Fibroblast of the conjunctiva (primary cell): ENCODE measurements at regions not wholly inside any gene's neighbourhood (a gene's known extent, or its start where the extent isn't known, plus 50 kb on each side); places are given as distances from the start of the nearest gene placed in this dataset.

Experiments used
- DNase-seq: peaks from one replicate; pipeline ENCODE4 v3.0.0-alpha.2; 2010; ENCODE audit warnings: low read depth

DNA sequence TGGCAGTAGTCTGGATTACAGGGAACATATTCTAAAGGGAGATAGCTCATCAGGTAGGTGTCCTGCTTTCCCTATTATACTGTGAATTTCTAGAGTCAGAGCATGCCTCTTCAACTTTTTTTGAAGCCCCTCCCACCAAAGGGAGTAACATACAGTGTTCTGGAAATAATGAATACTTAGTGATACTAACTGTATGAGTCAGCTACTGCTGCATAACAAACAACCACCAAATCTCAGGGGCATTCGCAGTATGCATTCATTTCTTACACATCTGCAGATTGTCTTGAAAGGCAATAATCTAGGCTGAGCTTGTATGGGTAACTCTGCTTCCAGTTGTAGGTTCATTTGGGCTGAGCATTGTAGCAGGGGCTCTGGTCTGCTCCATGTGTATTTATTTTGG is 409.7 kb upstream of the SPRED2 start:
- no peak for DNase-seq

DNA sequence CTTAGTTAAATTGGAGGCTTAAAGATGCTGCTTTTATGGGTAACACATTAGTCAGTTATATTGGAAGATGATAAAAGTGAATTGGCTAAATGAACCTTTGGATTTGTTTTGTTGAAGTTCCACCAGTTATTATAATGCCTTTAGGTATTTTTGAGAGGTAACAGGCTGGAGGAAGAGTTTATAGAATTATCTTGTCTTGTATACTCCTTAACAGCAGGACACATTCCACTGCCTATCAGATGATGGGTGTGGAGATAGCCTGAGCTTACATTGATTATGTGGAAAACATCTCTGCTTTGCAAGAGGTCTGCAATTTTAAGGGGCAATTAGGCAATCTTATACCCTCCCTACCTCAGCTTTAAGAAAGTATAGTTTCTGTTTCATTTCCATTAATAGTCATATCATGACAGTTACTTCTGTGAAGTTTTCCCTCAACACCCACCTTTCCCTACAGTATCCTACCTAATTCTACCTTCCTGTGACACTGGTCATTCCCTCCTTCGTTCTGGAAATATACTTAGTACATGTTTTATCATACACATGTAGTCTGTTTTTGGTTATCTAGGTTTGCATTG is 403.7 kb upstream of the SPRED2 start:
- no peak for DNase-seq

DNA sequence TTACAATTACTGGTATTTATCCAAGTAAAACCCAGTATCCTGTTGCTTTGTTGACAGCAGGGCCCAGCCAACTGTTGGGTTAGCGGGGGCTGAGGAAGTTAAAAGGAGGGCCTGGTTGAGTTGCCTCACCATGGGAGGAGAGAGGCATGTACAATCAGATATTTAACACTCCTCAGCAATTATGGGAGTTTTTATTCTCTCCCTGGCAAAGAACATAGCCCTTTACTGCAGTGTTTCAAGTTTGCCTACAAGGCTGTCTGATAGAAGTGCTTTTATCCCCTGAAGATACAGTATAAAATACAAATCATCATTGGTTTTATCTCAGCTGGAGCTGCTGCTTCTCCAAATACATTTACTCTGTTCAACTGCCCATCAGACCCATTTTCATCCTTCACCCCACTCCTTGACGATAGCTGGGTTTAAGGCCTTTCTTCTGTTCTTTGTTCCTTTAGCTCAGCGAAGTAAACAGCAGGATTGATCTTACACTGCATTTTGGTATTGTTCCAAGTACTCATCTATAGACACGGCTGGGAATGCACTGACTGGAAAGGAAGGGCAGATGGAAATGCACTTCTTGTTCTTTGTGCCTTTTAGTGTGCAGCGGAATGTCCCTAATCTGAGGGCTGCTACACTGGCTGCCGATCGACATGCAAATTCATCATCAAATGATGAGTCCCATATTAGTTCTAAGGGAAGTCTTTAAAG is 402.5 kb upstream of the SPRED2 start:
- no peak for DNase-seq

DNA sequence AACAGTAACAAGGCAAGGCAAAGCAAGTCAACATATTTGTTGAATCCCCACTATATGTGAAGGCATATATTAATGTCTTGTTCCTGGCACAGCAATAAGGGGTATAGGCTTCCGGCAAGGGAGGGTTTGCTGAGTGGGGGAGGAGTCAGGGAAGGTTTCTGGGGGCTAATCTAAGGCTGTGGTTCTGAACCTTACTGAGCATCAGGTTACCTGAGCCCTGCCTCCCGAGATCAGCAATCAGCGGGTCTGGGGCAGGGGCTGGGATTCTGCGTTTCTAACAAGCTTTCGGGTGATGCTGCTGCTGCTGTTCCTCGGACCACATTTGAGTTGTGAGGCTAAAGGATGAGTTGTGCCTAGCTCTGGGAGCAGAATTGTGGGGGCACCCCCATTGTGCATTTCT is 401.7 kb upstream of the SPRED2 start:
- DNase-seq: no peak

DNA sequence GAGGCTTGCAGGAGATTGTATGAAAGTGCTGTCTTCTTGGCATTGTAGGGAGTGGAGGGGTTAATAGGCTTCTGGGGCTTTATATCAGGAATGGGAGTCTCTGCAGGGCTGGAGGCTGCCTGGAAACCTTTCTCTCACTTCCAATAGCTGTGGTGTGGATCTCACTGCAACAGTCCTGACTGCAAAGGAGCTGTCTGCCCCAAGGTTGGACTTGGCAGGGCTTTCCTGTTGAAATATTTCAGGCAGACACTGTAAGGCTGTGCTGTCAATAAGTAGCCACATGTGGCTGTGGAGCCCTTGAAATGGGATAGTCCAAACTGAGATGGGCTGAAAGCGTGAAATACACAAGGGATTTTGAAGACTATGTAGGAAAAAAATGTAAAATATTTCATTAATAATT is 399.1 kb upstream of the SPRED2 start:
- no peak for DNase-seq

- DNase-seq: no peak
These were observed 394.2 kb upstream of the SPRED2 start for GRCh38 chr2:65826567-65826966.

GRCh38 chr2:65823511-65823910 is 391.1 kb upstream of the SPRED2 start:
- DNase-seq: no peak

- DNase-seq: no peak
These were observed 388.1 kb upstream of the SPRED2 start for GRCh38 chr2:65820454-65820853.

DNA sequence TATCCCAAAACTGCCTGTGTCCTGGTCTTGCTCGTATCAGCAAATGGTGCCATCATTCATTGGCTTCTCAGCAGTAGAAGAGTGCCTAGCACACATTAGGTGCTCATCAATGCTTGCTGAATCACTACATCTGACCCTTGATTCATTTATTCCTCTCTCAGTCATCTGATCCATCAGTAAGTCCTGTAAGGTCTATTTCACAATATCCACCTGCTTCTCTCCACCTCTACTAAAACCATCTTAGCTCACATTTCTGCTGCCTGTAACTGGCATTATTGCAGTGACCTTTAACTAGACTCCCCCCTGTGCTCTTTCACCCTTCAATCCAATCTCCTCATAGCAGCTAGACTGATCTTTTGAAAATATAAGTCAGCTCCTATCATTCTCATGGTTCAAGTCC is 387.6 kb upstream of the SPRED2 start:
- DNase-seq: no peak

GRCh38 chr2:65818873-65819451 is 386.6 kb upstream of the SPRED2 start:
- no peak for DNase-seq

DNA sequence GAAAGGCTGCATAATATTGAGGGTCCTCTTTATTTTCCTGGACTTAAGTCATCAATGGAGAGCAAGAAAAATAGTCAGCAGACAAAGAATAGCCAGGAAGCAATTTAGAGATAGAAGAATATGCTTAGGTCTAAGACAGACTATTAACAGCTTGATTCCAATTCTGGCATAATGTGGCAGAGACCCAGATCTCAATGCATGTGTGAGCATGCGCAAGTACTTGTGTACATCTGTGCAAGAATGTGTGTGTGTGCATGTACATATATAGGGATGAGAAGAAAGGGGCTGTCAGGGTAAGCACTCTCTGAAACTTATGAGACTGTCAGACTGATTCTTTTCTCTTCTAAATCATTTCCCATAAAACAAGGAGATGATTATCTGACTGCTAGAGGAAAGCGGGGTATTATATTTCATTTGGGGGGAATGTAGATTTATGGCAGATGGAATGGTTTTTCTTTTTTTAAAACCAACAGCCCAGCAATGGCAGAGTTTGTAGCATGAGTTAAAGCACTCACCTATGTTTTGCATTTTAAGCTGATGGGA is 381.3 kb upstream of the SPRED2 start:
- DNase-seq: no peak

DNA sequence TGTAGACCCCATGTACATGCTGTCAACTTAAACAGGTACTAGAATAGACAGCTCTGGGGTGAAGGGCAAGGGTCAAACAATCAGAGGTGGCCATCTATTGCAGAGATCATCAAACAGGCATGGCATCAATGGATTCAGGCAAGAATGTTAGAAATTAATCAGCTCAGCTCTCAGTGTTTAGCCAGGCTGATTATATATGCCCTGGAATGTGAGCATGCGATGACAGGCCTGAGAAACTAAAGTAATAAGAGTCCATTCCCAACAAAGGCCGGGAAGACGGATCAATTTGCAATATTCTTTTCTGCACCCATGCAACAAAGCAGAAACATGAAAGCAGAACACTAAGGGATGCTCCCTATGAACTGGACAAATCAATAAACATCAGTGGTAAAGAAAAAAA is 380.5 kb upstream of the SPRED2 start:
- no peak for DNase-seq

DNA sequence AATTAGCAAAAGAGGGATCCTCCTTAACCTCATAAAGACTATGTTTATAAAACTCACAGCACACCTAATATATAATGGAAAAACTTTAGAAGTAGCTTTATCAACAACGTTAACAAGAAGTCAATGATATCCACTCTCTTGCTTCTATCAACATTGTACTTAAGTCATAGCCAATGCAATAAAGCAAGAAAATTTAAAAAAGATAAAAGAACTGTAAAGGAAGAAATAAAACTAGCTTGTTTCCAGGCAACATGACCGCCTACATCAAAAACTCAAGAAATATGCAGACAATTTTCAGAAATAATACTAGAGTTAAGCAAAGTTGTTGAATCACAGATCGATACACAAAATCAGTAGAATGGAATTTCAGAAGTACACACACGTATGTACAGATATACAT is 375.5 kb upstream of the SPRED2 start:
- DNase-seq: no peak

DNA sequence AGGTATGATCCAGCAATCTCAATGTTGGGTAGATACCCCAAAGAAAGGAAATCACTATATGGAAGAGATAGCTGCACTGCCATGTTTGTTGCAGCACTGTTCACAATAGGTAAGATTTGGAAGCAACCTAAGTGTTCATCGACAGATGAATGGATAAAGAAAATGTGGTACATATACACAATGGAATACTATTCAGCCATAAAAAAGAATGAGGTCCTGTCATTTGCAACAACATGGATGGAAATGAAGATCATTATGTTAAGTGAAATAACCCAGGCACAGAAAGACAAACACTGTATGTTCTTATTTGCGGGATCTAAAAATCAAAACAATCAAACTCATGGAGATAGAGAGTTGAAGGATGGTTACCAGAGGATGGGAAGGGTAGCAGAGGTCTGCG is 372.4 kb upstream of the SPRED2 start:
- no peak for DNase-seq

DNA sequence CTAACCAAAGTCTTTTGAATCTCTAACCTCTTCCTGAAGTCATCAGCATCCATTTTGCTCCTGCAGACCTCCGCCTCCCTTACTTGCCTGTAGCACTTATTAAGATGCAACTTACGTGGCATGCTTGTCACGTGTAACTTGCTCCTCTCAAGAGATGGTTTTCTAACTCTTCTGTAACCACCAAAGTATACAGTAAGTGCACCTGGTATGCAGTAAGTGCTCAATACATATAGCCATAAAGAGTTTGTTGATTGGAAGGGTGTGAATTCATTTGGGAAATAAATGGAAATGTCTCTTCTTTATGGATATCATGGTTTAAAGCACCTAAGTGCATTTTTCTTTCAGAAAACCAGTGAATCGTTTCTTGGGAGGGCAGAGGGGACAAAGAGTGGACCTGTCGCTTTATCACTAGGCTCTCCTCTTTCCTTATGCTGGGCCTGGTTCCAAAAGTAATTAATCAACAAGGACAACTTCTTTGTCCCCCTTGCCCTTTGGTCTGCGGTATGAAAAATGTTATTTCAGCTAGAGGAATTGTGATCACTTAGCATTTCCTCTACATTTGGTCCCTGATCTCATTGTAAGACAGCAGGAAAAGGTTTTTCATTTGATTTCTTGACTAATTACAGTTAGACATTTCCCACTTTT is 370.0 kb upstream of the SPRED2 start:
- no peak for DNase-seq

DNA sequence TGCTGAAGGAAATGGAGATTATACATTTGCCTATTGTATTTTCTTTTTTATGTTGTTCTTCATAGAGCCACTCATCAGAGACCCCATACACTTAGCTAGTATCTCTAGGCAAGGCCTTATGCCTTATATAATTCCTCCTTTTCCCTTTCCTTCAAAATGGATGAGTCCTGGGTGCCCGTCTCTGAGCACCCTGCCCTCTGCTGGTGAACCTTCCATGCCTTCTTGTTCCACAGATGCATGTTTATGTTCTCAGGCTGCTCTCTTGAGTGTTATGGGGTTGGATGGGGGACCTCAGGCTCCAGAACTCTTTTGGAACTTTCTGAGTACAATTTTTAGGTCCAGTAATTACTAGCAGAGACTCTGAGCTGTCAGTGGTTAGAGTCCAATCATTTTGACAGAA is 368.6 kb upstream of the SPRED2 start:
- DNase-seq: no peak

DNA sequence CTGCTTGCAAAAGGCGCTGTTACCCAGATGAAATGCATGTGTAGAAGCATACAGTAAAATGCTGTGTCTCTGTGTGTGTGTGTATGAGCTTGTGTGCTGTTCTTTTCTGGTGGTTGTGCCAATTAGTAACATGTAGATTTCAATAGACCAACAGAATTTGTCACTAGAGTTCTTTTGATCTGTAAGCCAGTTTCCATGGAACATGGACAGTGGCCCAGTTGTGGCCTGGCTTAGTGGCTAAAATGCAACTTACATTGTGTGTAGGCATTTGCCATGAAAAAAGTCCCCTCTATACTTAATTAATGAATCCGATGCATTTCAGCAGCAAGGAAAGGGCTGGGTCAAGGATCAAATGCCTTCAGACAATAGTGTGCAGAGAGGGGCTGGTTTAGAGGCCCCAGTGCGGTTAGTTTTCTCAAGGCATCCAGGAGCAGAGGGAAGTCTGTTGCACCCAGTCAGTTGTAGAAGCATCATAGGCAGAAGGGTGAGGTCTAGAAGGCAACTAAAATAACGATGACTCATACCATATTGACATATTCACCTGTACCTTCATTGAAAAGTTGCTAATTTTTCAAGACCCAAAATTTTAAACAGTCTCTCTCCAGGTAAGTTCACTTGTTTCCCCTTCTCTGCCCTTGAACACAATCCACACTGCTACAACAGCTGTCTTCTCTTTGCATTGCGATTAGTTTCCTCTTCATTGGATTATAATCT is 366.9 kb upstream of the SPRED2 start:
- no peak for DNase-seq

DNA sequence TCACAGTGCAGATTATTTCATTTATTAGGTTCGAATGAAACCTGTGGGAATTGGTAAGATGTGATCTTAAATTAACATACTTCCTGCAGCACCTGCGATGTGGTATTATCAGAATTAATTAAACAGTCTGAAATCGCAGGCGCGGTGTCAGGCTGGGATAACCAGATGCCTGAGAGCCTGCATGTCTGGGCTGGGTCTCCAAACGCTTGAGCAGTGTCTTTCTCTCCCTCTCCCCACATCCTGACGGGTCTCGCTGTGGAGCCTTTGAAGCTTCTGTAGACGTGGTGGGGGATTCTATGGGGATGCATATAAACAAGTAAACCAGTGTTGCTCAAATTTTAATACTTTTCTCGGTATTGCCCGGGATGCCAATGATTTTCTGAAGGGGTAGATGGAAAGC is 366.2 kb upstream of the SPRED2 start:
- no peak for DNase-seq

DNA sequence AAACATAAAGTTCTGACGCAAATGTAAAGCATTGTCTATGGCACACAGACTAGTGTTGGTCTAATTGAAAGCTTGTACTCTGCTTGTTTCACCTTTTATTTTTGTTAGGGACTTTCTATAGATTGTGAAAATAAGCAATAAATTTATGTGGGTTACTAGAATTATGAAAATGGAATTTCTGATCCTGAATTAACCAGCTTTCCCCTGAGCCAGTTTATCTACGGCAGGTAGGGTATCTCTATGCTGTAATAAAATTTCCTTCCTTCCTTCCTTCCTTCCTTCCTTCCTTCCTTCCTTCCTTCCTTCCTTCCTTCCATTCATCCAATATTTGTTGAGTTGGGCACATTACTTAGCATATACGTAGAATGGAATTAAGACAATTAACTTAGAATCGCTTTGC is 362.6 kb upstream of the SPRED2 start:
- DNase-seq: no peak

DNA sequence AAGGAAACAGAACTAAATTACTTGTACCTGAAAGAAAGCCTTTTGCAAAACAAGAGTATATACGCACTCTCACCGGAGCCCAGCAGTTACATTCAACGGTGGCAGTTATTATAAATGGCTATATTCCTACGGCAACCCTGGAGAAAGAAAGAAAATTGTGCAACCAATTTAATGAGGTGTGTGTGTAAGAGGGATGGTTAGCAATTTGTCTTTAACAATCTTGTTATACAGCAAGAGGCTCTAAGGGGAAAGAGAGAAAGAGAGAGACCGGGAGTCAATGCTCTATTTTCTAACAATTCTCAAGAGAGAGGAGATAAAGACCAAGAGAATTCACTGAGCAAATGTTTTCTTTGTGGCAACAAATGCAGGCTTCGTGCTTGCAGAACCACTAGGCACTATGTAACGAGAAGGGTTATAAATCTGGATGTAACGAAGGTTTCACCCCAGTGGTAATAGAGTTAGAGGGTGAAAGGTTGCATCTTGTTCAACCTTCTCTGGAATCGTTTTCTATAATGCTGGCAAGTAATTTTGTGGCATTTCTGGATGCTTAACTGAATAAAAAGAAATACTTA is 359.1 kb upstream of the SPRED2 start:
- DNase-seq: no peak

DNA sequence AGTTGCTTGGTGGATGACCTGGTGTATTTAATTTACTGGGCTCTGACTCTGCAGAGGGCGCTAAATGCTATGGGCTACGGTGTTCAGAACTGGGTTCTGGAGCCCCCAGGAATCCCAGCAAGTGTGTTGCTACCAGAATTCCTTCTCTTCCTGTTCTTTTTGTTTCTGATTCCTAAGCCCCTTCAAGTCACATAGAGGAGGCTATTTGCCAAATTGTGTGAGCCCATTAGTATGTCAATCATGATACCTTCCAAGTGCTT is 358.2 kb upstream of the SPRED2 start:
- no peak for DNase-seq

GRCh38 chr2:65789923-65790675 is 357.7 kb upstream of the SPRED2 start:
- no peak for DNase-seq
